Dermis microvascular lymphatic vessel endothelial cell (primary cell): ENCODE measurements at regions not wholly inside any gene's neighbourhood (a gene's known extent, or its start where the extent isn't known, plus 50 kb on each side); places are given as distances from the start of the nearest gene placed in this dataset.

ENCODE experiments used
- DNase-seq, 2 donors: peaks; one replicate each; pipeline versions ENCODE4 v3.0.0 to v3.0.0-alpha.2; 2010; ENCODE audit warnings: low read depth in 2 of 2

DNA sequence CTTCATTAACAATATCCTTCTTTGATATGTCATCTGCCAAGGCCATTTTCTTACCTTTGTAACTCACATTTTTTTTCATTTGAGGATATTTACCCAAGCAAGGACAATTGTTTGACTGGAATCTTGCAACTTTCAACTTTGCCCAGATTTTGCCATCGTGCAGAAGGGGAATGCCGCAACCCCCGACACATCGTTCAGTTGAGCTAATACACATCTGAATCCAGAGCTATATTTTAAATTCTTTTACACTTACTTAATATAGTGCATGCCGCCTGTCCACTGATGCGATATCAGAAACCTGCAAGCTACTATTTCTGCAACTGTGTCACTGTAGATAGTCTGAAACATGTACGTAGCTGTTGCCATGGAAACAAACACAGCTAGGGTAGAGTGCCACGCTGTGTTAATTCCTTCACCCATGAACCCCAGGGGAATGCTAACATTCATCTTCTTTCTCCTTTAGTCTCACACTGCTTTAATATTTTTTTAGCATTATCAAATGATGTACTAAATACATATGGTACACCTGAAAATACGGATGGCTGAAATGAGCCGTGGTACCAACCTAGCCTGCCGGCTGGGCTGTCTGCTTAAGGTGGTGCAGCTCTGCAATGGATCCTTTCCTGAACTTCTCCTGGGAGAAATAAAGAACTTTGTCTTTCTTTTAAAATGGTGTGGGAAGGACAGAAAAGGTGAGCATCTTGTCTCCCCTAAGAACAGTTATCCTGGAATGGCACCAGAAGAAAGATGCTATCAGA is 77.0 kb upstream of the FOXN3 start:
- DNase-seq: no peak

- no peak for DNase-seq
Measured at GRCh38 chr14:89493406-89493805, 76.4 kb upstream of the FOXN3 start.

GRCh38 chr14:89491711-89492381 is 74.8 kb upstream of the FOXN3 start:
- DNase-seq: peak; percentile 59 to 76

GRCh38 chr14:89490466-89490865 is 73.4 kb upstream of the FOXN3 start:
- no peak for DNase-seq

- DNase-seq: no peak
Measured at GRCh38 chr14:89489761-89490437, 72.9 kb upstream of the FOXN3 start.

DNA sequence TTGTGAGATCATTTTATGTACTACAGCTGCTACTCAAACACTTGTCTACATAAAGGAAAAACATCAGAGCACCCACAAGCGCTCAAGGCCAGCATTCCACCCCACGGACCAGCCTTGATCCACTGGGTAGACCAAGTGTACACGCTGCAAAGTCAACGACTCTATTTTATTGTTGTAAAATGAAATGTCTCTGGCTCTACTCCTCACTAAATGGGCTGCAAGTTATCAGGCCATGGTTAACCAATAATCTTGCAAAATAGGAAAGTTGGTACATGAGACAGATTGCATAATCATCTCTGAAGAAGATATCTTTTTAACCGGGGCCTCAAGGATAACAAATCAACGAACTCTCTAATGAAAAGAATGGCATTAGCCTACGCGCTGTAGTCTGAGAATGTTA is 69.9 kb upstream of the FOXN3 start:
- no peak for DNase-seq

DNA sequence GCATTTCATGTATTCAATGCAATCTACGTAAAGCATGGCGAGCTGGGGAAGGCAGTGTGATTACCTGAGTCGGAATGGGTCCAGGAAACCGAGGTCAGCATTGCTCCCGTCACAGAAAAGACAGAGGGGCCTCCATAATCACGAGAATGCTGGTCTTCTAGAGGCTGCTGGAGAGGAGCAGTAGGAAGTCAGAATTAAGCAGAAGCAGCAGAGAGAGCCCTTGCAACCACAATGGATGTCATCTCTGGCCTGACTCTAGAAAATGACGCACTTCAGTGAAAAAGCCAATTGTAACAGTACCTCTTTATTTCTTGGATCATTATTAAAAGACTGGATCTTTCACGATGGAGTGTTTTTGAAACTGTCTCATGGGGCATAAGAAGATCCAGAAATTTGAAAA is 69.5 kb upstream of the FOXN3 start:
- no peak for DNase-seq

GRCh38 chr14:89485264-89485663 is 68.2 kb upstream of the FOXN3 start:
- no peak for DNase-seq

- no peak for DNase-seq
Measured at GRCh38 chr14:89484051-89484844, 67.2 kb upstream of the FOXN3 start.

DNA sequence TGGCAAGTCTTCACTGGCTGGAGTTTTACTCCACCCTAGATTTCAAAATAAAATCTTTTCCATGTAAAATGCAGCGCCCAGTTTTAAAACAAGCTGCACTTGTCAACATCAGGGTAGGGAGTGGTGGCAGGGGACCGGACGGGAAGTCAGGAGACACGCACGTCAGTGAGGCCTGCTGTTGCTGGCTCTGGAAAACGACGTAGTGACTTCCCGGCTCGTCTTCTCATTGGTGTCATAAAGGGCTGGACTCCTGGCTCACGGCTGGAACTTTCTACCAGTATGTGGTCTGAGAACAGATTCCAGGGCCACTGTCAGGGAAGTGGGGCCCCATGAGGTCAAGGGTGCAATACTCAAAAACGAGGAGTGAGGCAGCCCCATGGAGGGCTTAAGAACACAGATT is 64.2 kb upstream of the FOXN3 start:
- peak; percentile 7 to 75 for DNase-seq

DNA sequence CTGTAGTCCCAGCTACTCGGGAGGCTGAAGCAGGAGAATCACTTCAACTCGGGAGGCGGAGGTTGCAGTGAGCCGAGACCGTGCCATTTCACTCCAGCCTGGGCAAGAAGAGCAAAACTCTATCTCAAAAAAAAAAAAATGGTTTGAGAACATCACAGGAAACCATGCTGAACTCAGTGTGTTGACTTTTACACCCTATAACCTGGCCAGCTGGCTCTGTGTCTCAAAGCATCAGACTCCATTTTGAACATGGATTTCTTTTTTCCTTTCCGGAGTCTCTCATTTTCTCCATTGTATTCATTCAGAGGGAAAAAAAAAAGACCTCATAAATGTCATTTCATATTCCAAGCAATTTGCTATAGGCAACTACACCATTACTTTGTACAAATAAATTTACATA is 63.2 kb upstream of the FOXN3 start:
- no peak for DNase-seq

GRCh38 chr14:89479802-89480201 is 62.8 kb upstream of the FOXN3 start:
- no peak for DNase-seq

DNA sequence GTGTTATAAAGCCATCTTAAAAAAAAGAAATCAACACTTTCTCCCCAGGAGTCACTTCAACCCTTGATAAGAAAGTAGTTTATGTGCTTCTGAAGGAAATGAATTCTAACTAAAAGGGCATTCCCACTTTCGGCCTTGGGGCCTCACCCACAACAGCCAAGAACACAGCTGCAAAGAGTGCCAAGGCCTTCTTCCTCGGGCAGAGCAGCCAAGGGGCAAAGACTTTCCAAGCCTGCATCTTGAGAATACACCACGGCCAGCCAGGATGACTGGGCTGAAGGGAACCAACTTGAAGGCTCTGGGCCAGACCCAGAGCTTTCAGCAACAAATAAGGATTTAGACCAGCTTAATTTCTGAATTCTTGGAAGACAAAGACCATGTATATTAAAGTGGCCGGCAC is 60.4 kb upstream of the FOXN3 start:
- DNase-seq: no peak

- DNase-seq: no peak
Measured at GRCh38 chr14:89476354-89476896, 59.4 kb upstream of the FOXN3 start.

DNA sequence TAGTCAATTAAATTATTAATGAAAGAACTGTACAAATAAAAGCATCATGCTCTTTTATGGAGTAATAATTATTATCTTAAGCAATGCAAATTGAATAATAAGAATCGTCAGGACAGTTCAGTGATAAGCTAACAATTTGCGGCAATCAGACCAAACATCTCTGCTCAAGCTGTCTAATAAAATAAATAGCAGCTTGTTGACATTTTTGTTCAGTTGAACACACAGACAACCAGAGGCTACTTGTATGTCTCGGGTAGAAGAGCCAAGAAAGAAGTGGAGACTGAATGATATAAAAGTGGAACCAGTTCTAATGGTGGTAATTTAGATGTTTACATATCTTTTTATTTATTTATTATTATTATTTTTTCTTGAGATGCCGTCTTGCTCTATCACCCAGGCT is 57.4 kb upstream of the FOXN3 start:
- no peak for DNase-seq

DNA sequence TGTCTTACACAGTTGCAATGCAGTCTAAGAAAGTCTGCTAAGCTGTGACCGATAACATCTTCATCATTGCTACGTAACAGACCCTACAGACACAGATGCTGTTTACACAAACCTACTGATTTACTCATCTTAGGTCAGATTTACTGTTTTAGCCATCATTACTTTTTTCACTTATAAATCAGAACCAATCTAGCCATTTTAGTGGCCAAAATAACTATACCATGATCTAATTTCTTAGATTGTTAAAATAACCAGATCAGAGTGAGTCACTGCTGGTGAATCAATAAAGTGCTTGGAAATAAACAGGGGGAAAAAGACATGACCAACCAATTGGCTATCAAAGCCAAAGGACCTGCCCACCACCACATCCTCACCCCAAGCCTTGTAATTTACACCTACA is 57.0 kb upstream of the FOXN3 start:
- DNase-seq: no peak

- DNase-seq: no peak
Measured at GRCh38 chr14:89473569-89473968, 56.5 kb upstream of the FOXN3 start.

GRCh38 chr14:89470401-89470800 is 53.4 kb upstream of the FOXN3 start:
- DNase-seq: no peak

DNA sequence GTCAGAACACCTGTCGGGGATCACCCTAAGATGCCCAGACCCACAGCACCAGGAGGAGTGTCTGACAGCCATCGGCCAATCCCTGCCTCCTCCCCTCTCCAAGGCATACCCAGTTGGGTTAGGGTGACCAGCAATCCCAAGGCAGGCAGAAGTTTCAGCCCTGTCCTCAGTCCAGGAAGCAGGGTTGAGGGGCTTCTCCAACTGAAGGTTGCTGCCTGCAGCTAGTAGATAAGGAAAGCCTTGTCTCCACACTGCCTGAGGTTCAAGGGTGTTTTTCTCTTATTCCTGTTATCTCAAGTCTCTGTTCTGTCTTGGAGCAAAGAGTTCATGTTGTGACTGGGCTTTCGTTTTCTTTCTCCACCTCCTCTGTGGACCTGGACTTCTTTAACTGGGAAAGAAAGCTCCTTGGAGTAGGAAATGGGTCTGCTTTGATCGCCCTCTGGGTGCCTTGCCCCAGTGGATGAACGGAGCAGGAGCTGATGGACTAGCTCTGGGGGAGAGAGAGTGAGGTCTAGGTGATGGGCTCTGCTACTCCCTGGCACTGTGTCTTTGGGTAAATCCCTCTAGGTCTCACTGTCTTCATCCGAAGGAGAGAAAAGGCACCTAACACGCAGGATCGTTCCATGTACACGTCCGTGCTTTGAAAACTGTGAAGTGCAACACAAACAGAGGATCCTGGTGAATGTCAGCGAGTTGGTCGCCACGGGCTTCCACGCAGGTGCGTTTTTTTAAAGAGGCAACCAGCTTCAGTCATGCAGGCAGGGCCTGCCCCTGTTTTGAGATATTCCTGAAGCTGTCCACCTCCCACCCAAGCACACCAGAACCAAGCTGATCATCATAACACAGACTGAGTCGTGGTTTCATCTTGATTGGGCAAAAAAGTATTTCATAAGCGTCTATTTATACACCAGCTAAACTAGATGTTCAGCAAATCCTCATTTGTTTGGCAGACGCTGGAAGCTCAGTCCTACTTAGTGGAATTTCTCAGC is 52.5 kb upstream of the FOXN3 start:
- no peak for DNase-seq

DNA sequence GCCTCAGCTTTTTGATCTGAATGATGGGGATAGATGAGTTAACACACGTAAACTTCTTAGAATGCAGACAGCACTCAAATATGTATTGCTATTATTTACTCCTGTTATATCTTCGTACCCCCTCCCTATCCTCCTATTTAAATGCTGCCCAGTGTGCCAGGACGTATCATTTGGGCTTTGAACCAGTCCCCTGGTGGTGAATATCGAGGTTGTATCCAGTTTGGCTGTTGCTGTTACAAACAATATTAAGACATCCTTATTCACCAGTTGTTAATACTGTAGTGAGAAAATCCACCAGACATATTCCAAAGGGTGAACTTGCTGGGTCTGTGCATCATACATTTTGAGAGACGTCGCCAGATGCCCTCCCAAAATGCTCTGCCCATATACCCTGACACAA is 51.5 kb upstream of the FOXN3 start:
- DNase-seq: no peak
